HepG2 (cell line): ENCODE measurements at regions not wholly inside any gene's neighbourhood (a gene's known extent, or its start where the extent isn't known, plus 50 kb on each side); places are given as distances from the start of the nearest gene placed in this dataset.

Experiments
- ATAC-seq: fragments of 200-7000 bp; cut with Tn5 transposase; 3 replicates; pipeline ENCODE4 v1.9.1; 2020; ENCODE audit warnings: mild to moderate bottlenecking, moderate library complexity
- BruUV-seq: library from RNA; stranded (reverse); fragments of 400-500 nt; replicated peaks from 2 replicates; lab custom pipeline; 2021; lab: Mats Ljungman, UMichigan
- CTCF ChIA-PET: fragments of 300-600 bp; formaldehyde crosslinking; extraction: SDS; loops from one replicate; lab custom pipeline; 2021; ENCODE audit warnings: low total read pairs, inconsistent platforms, low intra/inter-chr PET ratio; lab: Yijun Ruan, JAX
- POLR2A ChIA-PET: fragments of 350-600 bp; sonication (Branson Sonifier 250); formaldehyde crosslinking; loops from one replicate; lab custom pipeline; 2020; ENCODE audit warnings: antibody characterized with exemption, inconsistent platforms; lab: Yijun Ruan, JAX
- DNase-seq: peaks from one replicate; pipeline ENCODE4 v3.0.0-alpha.2; 2015; ENCODE audit warnings: low spot score
- FAIRE-seq: peaks from 3 replicates; lab custom pipeline; 2011; peaks lifted over from hg19 to GRCh38; lab: Jason Lieb, UNC
- H2AFZ ChIP-seq: one replicate; pipeline ENCODE4 v1.6.1; 2011; ENCODE audit warnings: low read length, inconsistent platforms
- H3K27ac ChIP-seq: fragments of 300-600 bp; 3 replicates; pipeline ENCODE4 v1.8.0; 2011; ENCODE audit warnings: mixed run types, mild to moderate bottlenecking, mixed read lengths, low read length, inconsistent platforms; ENCODE audit not compliant: insufficient read depth; ENCODE audit errors: extremely low read length
- H3K27me3 ChIP-seq, 2 experiments: fragments of 200-600 bp in 1 of 2; 2 replicates in 1 of 2; 3 replicates in 1 of 2; pipeline versions ENCODE4 v1.6.0 to v1.8.0; 2011; ENCODE audit warnings: low read length in 2 of 2, mild to moderate bottlenecking in 2 of 2, moderate library complexity in 2 of 2, inconsistent platforms in 1 of 2; ENCODE audit not compliant: insufficient read depth in 2 of 2, control insufficient read depth in 1 of 2
- H3K36me3 ChIP-seq, 2 experiments: fragments of 200-600 bp in 1 of 2; replicated peaks in 1 of 2; 2 replicates in 1 of 2; 3 replicates in 1 of 2; pipeline versions ENCODE4 v1.5.1 to v1.8.0; 2011; ENCODE audit warnings: low read length in 2 of 2, inconsistent platforms in 1 of 2; ENCODE audit not compliant: insufficient read depth in 2 of 2, control insufficient read depth in 1 of 2
- H3K4me1 ChIP-seq: 2 replicates; pipeline ENCODE4 v1.5.1; 2012; ENCODE audit warnings: low read length, inconsistent platforms; ENCODE audit not compliant: insufficient read depth
- H3K4me2 ChIP-seq: 2 replicates; pipeline ENCODE4 v1.6.0; 2011; ENCODE audit warnings: low read depth, low read length, inconsistent platforms
- H3K4me3 ChIP-seq, 3 experiments: fragments of 200-600 bp in 1 of 3; sonication (generic), shearing (Covaris generic) in 1 of 3; replicated peaks in 1 of 3; 2 replicates each; pipeline ENCODE4 v1.5.1; 2011 to 2016; ENCODE audit warnings: low read length in 3 of 3, inconsistent platforms in 2 of 3, low read depth in 2 of 3, mild to moderate bottlenecking in 2 of 3, control low read depth in 1 of 3, mixed read lengths in 1 of 3; ENCODE audit not compliant: insufficient read depth in 1 of 3
- H3K79me2 ChIP-seq: one replicate; pipeline ENCODE4 v1.6.1; 2011; ENCODE audit warnings: low read length, inconsistent platforms; ENCODE audit not compliant: insufficient read depth
- H3K9ac ChIP-seq: 2 replicates; pipeline ENCODE4 v1.6.0; 2011; ENCODE audit warnings: mild to moderate bottlenecking, low read depth, low read length, inconsistent platforms; ENCODE audit not compliant: insufficient read depth
- H3K9me3 ChIP-seq: 2 replicates; pipeline ENCODE4 v1.5.1; 2012; ENCODE audit warnings: mild to moderate bottlenecking, low read length
- H4K20me1 ChIP-seq: 2 replicates; pipeline ENCODE4 v1.6.0; 2011; ENCODE audit warnings: inconsistent platforms, mild to moderate bottlenecking, low read length, moderate library complexity; ENCODE audit not compliant: insufficient read depth
- ZBTB42 ChIP-seq: sonication (generic); formaldehyde crosslinking; IDR thresholded peaks from 2 replicates; pipeline ENCODE4 v1.5.0; 2020; ENCODE audit warnings: mild to moderate bottlenecking, missing genetic modification reagents
- ZFP36L2 ChIP-seq: sonication (generic); formaldehyde crosslinking; IDR thresholded peaks from 2 replicates; pipeline ENCODE4 v1.4.0; 2020; ENCODE audit warnings: missing genetic modification reagents
- ZNF460 ChIP-seq: sonication (generic); formaldehyde crosslinking; IDR thresholded peaks from 2 replicates; pipeline ENCODE4 v1.5.1; 2020; ENCODE audit warnings: missing genetic modification reagents, mild to moderate bottlenecking, borderline replicate concordance
- WGBS: methylation state at CpG from one replicate; pipeline ENCODE4 v1.1.6; 2017; ENCODE audit warnings: low lambda C conversion rate; 5-methylcytosine and 5-hydroxymethylcytosine counted together
- in situ Hi-C: cut with HindIII; loops from 2 replicates; pipeline ENCODE4 v1.10.0; 2017; ENCODE audit warnings: low pct_unique_long_range_greater_than_20kb; ENCODE audit not compliant: extremely low pct_ligation_motif_present
- intact Hi-C: fragments of 100-400 bp; cut with micrococcal nuclease; formaldehyde crosslinking; loops from one replicate; pipeline ENCODE4 v1.10.0; 2022; ENCODE audit not compliant: unreplicated experiment
- TF ChIP-seq, protein P1 (sequence below): sonication (generic); formaldehyde crosslinking; IDR thresholded peaks from one replicate; pipeline ENCODE4 v1.5.1; 2020; ENCODE audit warnings: mild to moderate bottlenecking, missing genetic modification reagents; ENCODE audit errors: not compliant biosample characterization

DNA sequence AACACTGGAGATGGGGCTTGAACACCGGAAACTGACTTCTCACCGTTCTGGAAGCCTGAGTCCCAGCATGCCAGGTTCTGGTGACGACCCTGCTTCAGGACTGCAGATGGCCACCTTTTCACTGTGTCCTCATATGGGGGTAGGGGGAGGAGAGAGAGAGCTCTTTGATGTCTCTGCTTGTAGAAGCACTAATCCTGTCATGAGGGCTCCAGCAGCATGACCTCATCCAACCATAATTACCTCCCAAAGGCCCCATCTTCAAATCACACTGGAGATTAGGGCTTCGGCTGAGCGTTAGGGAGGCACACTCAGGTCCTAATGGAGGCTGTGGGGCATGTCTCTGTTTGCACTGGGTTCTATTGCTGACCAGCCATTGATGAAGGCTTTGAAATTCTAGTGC lies 255.3 kb downstream of the TEX29 start:
- ATAC-seq = no peak
- ChIA-PET POLR2A (no interaction called here), CTCF (no interaction called here)
- Histone ChIP-seq H3K9ac (no peak overlapping the region), H3K27me3 (peaks cover 0 to 9% of the 10 kb centered on the region in 2 experiments; a peak in 1 of 5 replicates), H4K20me1 (no peaks in the 10 kb centered on the region), H3K36me3 (no peaks in the 10 kb centered on the region), H3K4me2 (no peak overlapping the region), H3K79me2 (no peaks in the 10 kb centered on the region), H3K4me3 (no peak overlapping the region), H2AFZ (no peak overlapping the region), H3K27ac (no peak overlapping the region), H3K9me3 (peaks cover 32% of the 10 kb centered on the region), H3K4me1 (no peaks in the 10 kb centered on the region)
- FAIRE-seq = no peak
- no TSS peak for BruUV-seq
- in situ Hi-C loops = no loop called here
- DNase-seq = no peak
- WGBS = 0% methylated on average over 4 of the region's 5 CpGs
- TF ChIP-seq ZFP36L2 (no peak), ZNF460 (no peak), ZBTB42 (CRISPR knock-in tag) (no peak)
- TF ChIP-seq, protein P1, sequence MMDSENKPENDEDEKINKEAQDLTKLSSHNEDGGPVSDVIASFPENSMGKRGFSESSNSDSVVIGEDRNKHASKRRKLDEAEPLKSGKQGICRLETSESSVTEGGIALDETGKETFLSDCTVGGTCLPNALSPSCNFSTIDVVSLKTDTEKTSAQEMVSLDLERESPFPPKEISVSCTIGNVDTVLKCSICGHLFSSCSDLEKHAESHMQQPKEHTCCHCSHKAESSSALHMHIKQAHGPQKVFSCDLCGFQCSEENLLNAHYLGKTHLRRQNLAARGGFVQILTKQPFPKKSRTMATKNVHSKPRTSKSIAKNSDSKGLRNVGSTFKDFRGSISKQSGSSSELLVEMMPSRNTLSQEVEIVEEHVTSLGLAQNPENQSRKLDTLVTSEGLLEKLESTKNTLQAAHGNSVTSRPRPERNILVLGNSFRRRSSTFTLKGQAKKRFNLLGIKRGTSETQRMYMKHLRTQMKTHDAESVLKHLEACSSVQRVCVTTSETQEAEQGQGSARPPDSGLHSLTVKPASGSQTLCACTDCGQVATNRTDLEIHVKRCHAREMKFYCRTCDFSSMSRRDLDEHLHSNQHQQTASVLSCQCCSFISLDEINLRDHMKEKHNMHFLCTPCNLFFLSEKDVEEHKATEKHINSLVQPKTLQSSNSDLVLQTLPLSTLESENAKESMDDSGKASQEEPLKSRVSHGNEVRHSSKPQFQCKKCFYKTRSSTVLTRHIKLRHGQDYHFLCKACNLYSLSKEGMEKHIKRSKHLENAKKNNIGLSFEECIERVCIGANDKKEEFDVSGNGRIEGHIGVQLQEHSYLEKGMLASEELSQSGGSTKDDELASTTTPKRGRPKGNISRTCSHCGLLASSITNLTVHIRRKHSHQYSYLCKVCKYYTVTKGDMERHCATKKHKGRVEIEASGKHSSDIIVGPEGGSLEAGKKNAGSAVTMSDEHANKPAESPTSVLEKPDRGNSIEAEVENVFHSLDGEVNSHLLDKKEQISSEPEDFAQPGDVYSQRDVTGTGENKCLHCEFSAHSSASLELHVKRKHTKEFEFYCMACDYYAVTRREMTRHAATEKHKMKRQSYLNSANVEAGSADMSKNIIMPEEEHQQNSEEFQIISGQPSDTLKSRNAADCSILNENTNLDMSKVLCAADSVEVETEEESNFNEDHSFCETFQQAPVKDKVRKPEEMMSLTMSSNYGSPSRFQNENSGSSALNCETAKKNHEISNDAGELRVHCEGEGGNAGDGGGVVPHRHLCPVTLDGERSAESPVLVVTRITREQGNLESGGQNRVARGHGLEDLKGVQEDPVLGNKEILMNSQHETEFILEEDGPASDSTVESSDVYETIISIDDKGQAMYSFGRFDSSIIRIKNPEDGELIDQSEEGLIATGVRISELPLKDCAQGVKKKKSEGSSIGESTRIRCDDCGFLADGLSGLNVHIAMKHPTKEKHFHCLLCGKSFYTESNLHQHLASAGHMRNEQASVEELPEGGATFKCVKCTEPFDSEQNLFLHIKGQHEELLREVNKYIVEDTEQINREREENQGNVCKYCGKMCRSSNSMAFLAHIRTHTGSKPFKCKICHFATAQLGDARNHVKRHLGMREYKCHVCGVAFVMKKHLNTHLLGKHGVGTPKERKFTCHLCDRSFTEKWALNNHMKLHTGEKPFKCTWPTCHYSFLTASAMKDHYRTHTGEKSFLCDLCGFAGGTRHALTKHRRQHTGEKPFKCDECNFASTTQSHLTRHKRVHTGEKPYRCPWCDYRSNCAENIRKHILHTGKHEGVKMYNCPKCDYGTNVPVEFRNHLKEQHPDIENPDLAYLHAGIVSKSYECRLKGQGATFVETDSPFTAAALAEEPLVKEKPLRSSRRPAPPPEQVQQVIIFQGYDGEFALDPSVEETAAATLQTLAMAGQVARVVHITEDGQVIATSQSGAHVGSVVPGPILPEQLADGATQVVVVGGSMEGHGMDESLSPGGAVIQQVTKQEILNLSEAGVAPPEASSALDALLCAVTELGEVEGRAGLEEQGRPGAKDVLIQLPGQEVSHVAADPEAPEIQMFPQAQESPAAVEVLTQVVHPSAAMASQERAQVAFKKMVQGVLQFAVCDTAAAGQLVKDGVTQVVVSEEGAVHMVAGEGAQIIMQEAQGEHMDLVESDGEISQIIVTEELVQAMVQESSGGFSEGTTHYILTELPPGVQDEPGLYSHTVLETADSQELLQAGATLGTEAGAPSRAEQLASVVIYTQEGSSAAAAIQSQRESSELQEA (CRISPR knock-in tag) = no peak
- intact Hi-C loops = no loop called here
